ENCODE measurements at regions not wholly inside any gene's neighbourhood (a gene's known extent, or its start where the extent isn't known, plus 50 kb on each side); places are given as distances from the start of the nearest gene placed in this dataset.

DNA sequence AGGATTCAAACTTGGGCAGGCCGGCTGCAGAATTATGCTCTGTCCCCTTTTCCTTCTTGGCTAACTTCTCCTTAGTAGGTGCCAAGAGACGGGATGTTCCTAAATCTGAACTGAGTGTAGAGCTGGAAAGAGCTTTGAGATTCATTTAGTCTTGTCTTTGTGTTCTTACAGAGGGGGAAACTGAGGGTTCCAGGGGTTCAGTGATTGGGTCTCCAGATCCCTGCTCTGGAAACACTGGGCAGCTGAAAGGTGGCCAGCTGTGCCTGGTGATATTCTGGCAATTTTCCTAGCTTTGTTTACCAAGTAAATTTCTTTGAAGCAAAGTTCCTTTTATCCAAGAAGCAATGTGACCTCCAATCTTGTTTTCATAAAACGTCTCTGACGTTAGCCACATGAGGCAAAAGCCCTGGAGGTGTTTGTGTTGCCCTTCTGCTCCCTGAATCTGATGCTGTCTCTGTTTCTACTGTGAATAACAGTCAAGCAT lies 288.7 kb downstream of the ZSWIM6 start:
- TF ChIP-seq POLR2A (IDR thresholded peaks at IDR 0.05): no peak
- TF ChIP-seq, protein P1, sequence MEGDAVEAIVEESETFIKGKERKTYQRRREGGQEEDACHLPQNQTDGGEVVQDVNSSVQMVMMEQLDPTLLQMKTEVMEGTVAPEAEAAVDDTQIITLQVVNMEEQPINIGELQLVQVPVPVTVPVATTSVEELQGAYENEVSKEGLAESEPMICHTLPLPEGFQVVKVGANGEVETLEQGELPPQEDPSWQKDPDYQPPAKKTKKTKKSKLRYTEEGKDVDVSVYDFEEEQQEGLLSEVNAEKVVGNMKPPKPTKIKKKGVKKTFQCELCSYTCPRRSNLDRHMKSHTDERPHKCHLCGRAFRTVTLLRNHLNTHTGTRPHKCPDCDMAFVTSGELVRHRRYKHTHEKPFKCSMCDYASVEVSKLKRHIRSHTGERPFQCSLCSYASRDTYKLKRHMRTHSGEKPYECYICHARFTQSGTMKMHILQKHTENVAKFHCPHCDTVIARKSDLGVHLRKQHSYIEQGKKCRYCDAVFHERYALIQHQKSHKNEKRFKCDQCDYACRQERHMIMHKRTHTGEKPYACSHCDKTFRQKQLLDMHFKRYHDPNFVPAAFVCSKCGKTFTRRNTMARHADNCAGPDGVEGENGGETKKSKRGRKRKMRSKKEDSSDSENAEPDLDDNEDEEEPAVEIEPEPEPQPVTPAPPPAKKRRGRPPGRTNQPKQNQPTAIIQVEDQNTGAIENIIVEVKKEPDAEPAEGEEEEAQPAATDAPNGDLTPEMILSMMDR (IDR thresholded peaks at IDR 0.05): no peak
